HCT116 (cell line): ENCODE measurements at regions not wholly inside any gene's neighbourhood (a gene's known extent, or its start where the extent isn't known, plus 50 kb on each side); places are given as distances from the start of the nearest gene placed in this dataset.

Source experiments
- ATAC-seq: fragments of 200-7000 bp; cut with Tn5 transposase; 2 replicates; pipeline ENCODE4 v1.9.1; 2020; ENCODE audit warnings: mild to moderate bottlenecking, moderate library complexity
- BruUV-seq: library from RNA; stranded (reverse); fragments of 400-500 nt; replicated peaks from 2 replicates; lab custom pipeline; 2021; lab: Mats Ljungman, UMichigan
- CTCF ChIA-PET: fragments of 300-600 bp; sonication (Branson Sonifier 250); formaldehyde crosslinking; loops from one replicate; lab custom pipeline; 2021; ENCODE audit warnings: antibody characterized with exemption; lab: Charles Lee
- POLR2A ChIA-PET: fragments of 300-600, 350-600 bp; sonication (Branson Sonifier 250); formaldehyde crosslinking; loops from one replicate; lab custom pipeline; 2021; ENCODE audit warnings: antibody characterized with exemption; lab: Charles Lee
- RAD21 ChIA-PET, 2 experiments: fragments of 300-600 bp; sonication (Branson Sonifier 250); formaldehyde crosslinking; loops; one replicate each; lab custom pipeline; 2023; ENCODE audit warnings: low total read pairs in 2 of 2; ENCODE audit not compliant: uncharacterized antibody in 2 of 2, unreplicated experiment in 2 of 2, low non-redundant PET in 1 of 2; lab: Charles Lee
- DNase-seq: peaks from one replicate; pipeline ENCODE4 v3.0.0-alpha.2; 2010; ENCODE audit warnings: low read depth, low spot score
- H2AFZ ChIP-seq: fragments of 200-600 bp; shearing (Covaris generic), sonication (generic); 2 replicates; pipeline ENCODE4 v1.6.1; 2017; ENCODE audit warnings: low read depth, mixed run types, mixed read lengths, antibody characterized with exemption, low read length; ENCODE audit not compliant: poor library complexity, severe bottlenecking
- H3K27ac ChIP-seq: 2 replicates; pipeline ENCODE4 v1.5.1; 2012; ENCODE audit warnings: low read depth, low read length
- H3K27me3 ChIP-seq: fragments of 200-600 bp; sonication (generic); 2 replicates; pipeline ENCODE4 v1.6.1; 2016; ENCODE audit warnings: mixed run types, low read length, mixed read lengths; ENCODE audit not compliant: insufficient read depth
- H3K36me3 ChIP-seq, 2 experiments: fragments of 200-500 bp in 1 of 2; fragments of 200-600 bp in 1 of 2; sonication (Bioruptor generic) in 1 of 2; sonication (generic) in 1 of 2; 2 replicates each; pipeline versions ENCODE4 v1.5.1 to v1.6.1; 2014 to 2016; ENCODE audit warnings: low read length in 2 of 2, inconsistent platforms in 1 of 2, mixed read lengths in 1 of 2, mixed run types in 1 of 2; ENCODE audit not compliant: insufficient read depth in 2 of 2, control insufficient read depth in 1 of 2
- H3K4me1 ChIP-seq, 2 experiments: fragments of 200-600 bp in 1 of 2; sonication (generic) in 1 of 2; 2 replicates each; pipeline versions ENCODE4 v1.5.1 to v1.6.1; 2012 to 2017; ENCODE audit warnings: low read length in 2 of 2, inconsistent platforms in 1 of 2, mild to moderate bottlenecking in 1 of 2, mixed read lengths in 1 of 2, mixed run types in 1 of 2, moderate library complexity in 1 of 2; ENCODE audit not compliant: insufficient read depth in 2 of 2, control insufficient read depth in 1 of 2
- H3K4me2 ChIP-seq: fragments of 200-600 bp; sonication (generic); 2 replicates; pipeline ENCODE4 v1.6.1; 2017; ENCODE audit warnings: mixed run types, low read length, mixed read lengths
- H3K4me3 ChIP-seq, 2 experiments: fragments of 200-600 bp in 1 of 2; sonication (generic) in 1 of 2; replicated peaks in 1 of 2; 2 replicates each; pipeline ENCODE4 v1.5.1; 2011 to 2016; ENCODE audit warnings: low read length in 2 of 2, control low read depth in 1 of 2, low read depth in 1 of 2, mild to moderate bottlenecking in 1 of 2, mixed read lengths in 1 of 2, mixed run types in 1 of 2
- H3K79me2 ChIP-seq: fragments of 200-600 bp; sonication (generic); 2 replicates; pipeline ENCODE4 v1.6.1; 2017; ENCODE audit warnings: mild to moderate bottlenecking, mixed run types, low read length, moderate library complexity, mixed read lengths; ENCODE audit not compliant: insufficient read depth
- H3K9ac ChIP-seq: fragments of 200-600 bp; sonication (generic); 2 replicates; pipeline ENCODE4 v1.6.1; 2016; ENCODE audit warnings: low read length, mixed read lengths
- H3K9me2 ChIP-seq: fragments of 200-600 bp; sonication (generic), shearing (Covaris generic); 2 replicates; pipeline ENCODE4 v1.6.1; 2017; ENCODE audit warnings: mixed run types, mild to moderate bottlenecking, moderate library complexity; ENCODE audit not compliant: insufficient read depth
- H3K9me3 ChIP-seq, 2 experiments: fragments of 200-500 bp in 1 of 2; fragments of 200-600 bp in 1 of 2; sonication (Bioruptor generic) in 1 of 2; sonication (generic) in 1 of 2; 2 replicates each; pipeline ENCODE4 v1.6.1; 2014 to 2017; ENCODE audit warnings: low read length in 2 of 2, mixed read lengths in 2 of 2, inconsistent platforms in 1 of 2, low read depth in 1 of 2, mild to moderate bottlenecking in 1 of 2, mixed run types in 1 of 2, moderate library complexity in 1 of 2; ENCODE audit not compliant: control insufficient read depth in 1 of 2, insufficient read depth in 1 of 2
- H4K20me1 ChIP-seq: fragments of 200-600 bp; sonication (generic), shearing (Covaris generic); 2 replicates; pipeline ENCODE4 v1.6.1; 2017; ENCODE audit warnings: mixed run types, mild to moderate bottlenecking, moderate library complexity; ENCODE audit not compliant: insufficient read depth
- EGR1 ChIP-seq: IDR thresholded peaks from 2 replicates; pipeline ENCODE4 v1.6.1; 2012; ENCODE audit warnings: low read depth
- ELF1 ChIP-seq: IDR thresholded peaks from 2 replicates; pipeline ENCODE4 v1.6.1; 2012; ENCODE audit warnings: low read depth, borderline replicate concordance
- EZH2 ChIP-seq: fragments of 200-600 bp; sonication (generic); IDR thresholded peaks from 2 replicates; pipeline ENCODE4 v1.6.1; 2017; ENCODE audit warnings: antibody characterized with exemption, mixed run types
- EZH2phosphoT487 ChIP-seq: fragments of 200-600 bp; IDR thresholded peaks from 2 replicates; pipeline ENCODE4 v1.6.1; 2018; ENCODE audit warnings: antibody characterized with exemption, borderline replicate concordance
- FOSL1 ChIP-seq: IDR thresholded peaks from 2 replicates; pipeline ENCODE4 v1.6.1; 2012; ENCODE audit warnings: low read depth
- MAX ChIP-seq: IDR thresholded peaks from 2 replicates; pipeline ENCODE4 v1.6.1; 2012
- POLR2AphosphoS5 ChIP-seq: IDR thresholded peaks from 2 replicates; pipeline ENCODE4 v1.6.1; 2011; ENCODE audit warnings: mild to moderate bottlenecking, low read depth, low read length, moderate library complexity
- RAD21 ChIP-seq: IDR thresholded peaks from 2 replicates; pipeline ENCODE4 v1.6.1; 2012; ENCODE audit warnings: low read depth, mild to moderate bottlenecking
- SP1 ChIP-seq: IDR thresholded peaks from 2 replicates; pipeline ENCODE4 v1.6.1; 2012; ENCODE audit warnings: low read depth
- SRF ChIP-seq: IDR thresholded peaks from 2 replicates; pipeline ENCODE4 v1.6.1; 2012; ENCODE audit warnings: low read depth
- YY1 ChIP-seq: IDR thresholded peaks from 2 replicates; pipeline ENCODE4 v1.6.1; 2011; ENCODE audit warnings: low read length, low read depth, moderate library complexity, mild to moderate bottlenecking; ENCODE audit not compliant: insufficient replicate concordance; ENCODE audit errors: extremely low read depth
- ZNF274 ChIP-seq: fragments of 200-500 bp; sonication (Bioruptor generic); IDR thresholded peaks from 2 replicates; pipeline ENCODE4 v1.6.1; 2014; ENCODE audit warnings: mild to moderate bottlenecking, low read depth, low read length, inconsistent platforms
- intact Hi-C: fragments of 100-400 bp; cut with micrococcal nuclease; formaldehyde crosslinking; loops from 2 replicates; pipeline ENCODE4 v1.10.0; 2022
- TF ChIP-seq, protein P1 (sequence below): IDR thresholded peaks from 2 replicates; pipeline ENCODE4 v1.6.1; 2012; ENCODE audit warnings: low read depth
- TF ChIP-seq, protein P2 (sequence below): IDR thresholded peaks from 2 replicates; pipeline ENCODE4 v1.6.1; 2011; ENCODE audit warnings: mild to moderate bottlenecking, low read length, moderate library complexity; ENCODE audit not compliant: insufficient replicate concordance; ENCODE audit errors: extremely low read depth
- TF ChIP-seq, protein P3 (sequence below), 3 experiments: fragments of 200-600 bp in 1 of 3; sonication (generic) in 1 of 3; IDR thresholded peaks in 2 of 3; conservative IDR thresholded peaks in 1 of 3; 2 replicates each; pipeline ENCODE4 v1.5.1; 2012 to 2017; ENCODE audit warnings: low read depth in 2 of 3, low read length in 2 of 3, antibody characterized with exemption in 1 of 3, borderline replicate concordance in 1 of 3, control low read depth in 1 of 3, mild to moderate bottlenecking in 1 of 3, mixed read lengths in 1 of 3, mixed run types in 1 of 3, moderate library complexity in 1 of 3; ENCODE audit not compliant: insufficient read depth in 1 of 3

- intact Hi-C loops: no loop called here
Observed at GRCh38 chr6:134727081-134727480, 222.8 kb downstream of the ALDH8A1 start.

More at GRCh38 chr6:134727081-134727480, 222.8 kb downstream of the ALDH8A1 start:
- Histone ChIP-seq H4K20me1 (no peaks in the 10 kb centered on the region), H3K9me2 (no peaks in the 10 kb centered on the region), H3K9me3 (no peaks in the 10 kb centered on the region), H3K4me2 (no peak overlapping the region), H3K4me3 (no peak overlapping the region), H3K4me1 (no peaks in the 10 kb centered on the region), H3K36me3 (no peaks in the 10 kb centered on the region), H3K79me2 (no peaks in the 10 kb centered on the region), H3K9ac (no peak overlapping the region), H2AFZ (no peak overlapping the region), H3K27ac (no peak overlapping the region), H3K27me3 (no peaks in the 10 kb centered on the region)
- no TSS peak for BruUV-seq
- DNase-seq (no peak), ATAC-seq (no peak)
- RAD21 ChIA-PET: no interaction called here
- CTCF ChIA-PET: no interaction called here
- POLR2A ChIA-PET: no interaction called here
- no peak for TF ChIP-seq EGR1
- TF ChIP-seq SP1: no peak
- TF ChIP-seq, protein P1, sequence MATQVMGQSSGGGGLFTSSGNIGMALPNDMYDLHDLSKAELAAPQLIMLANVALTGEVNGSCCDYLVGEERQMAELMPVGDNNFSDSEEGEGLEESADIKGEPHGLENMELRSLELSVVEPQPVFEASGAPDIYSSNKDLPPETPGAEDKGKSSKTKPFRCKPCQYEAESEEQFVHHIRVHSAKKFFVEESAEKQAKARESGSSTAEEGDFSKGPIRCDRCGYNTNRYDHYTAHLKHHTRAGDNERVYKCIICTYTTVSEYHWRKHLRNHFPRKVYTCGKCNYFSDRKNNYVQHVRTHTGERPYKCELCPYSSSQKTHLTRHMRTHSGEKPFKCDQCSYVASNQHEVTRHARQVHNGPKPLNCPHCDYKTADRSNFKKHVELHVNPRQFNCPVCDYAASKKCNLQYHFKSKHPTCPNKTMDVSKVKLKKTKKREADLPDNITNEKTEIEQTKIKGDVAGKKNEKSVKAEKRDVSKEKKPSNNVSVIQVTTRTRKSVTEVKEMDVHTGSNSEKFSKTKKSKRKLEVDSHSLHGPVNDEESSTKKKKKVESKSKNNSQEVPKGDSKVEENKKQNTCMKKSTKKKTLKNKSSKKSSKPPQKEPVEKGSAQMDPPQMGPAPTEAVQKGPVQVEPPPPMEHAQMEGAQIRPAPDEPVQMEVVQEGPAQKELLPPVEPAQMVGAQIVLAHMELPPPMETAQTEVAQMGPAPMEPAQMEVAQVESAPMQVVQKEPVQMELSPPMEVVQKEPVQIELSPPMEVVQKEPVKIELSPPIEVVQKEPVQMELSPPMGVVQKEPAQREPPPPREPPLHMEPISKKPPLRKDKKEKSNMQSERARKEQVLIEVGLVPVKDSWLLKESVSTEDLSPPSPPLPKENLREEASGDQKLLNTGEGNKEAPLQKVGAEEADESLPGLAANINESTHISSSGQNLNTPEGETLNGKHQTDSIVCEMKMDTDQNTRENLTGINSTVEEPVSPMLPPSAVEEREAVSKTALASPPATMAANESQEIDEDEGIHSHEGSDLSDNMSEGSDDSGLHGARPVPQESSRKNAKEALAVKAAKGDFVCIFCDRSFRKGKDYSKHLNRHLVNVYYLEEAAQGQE: no peak
- TF ChIP-seq FOSL1: no peak
- TF ChIP-seq EZH2phosphoT487: no peak
- TF ChIP-seq, protein P2, sequence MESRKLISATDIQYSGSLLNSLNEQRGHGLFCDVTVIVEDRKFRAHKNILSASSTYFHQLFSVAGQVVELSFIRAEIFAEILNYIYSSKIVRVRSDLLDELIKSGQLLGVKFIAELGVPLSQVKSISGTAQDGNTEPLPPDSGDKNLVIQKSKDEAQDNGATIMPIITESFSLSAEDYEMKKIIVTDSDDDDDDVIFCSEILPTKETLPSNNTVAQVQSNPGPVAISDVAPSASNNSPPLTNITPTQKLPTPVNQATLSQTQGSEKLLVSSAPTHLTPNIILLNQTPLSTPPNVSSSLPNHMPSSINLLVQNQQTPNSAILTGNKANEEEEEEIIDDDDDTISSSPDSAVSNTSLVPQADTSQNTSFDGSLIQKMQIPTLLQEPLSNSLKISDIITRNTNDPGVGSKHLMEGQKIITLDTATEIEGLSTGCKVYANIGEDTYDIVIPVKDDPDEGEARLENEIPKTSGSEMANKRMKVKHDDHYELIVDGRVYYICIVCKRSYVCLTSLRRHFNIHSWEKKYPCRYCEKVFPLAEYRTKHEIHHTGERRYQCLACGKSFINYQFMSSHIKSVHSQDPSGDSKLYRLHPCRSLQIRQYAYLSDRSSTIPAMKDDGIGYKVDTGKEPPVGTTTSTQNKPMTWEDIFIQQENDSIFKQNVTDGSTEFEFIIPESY: no peak
- TF ChIP-seq, protein P3, sequence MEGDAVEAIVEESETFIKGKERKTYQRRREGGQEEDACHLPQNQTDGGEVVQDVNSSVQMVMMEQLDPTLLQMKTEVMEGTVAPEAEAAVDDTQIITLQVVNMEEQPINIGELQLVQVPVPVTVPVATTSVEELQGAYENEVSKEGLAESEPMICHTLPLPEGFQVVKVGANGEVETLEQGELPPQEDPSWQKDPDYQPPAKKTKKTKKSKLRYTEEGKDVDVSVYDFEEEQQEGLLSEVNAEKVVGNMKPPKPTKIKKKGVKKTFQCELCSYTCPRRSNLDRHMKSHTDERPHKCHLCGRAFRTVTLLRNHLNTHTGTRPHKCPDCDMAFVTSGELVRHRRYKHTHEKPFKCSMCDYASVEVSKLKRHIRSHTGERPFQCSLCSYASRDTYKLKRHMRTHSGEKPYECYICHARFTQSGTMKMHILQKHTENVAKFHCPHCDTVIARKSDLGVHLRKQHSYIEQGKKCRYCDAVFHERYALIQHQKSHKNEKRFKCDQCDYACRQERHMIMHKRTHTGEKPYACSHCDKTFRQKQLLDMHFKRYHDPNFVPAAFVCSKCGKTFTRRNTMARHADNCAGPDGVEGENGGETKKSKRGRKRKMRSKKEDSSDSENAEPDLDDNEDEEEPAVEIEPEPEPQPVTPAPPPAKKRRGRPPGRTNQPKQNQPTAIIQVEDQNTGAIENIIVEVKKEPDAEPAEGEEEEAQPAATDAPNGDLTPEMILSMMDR (IDR thresholded peaks at IDR 0.05 in 2 of 3, conservative IDR thresholded peaks at IDR 0.05 in 1 of 3; ENCODE audit: borderline replicate concordance in 1 of 3, insufficient read depth in 1 of 3, low read depth in 2 of 3, low read length in 2 of 3): no peak
- TF ChIP-seq EZH2: no peak
- no peak for TF ChIP-seq ZNF274
- no peak for TF ChIP-seq RAD21
- TF ChIP-seq ELF1: no peak
- TF ChIP-seq SRF: no peak
- TF ChIP-seq YY1: no peak
- TF ChIP-seq MAX: no peak
- no peak for TF ChIP-seq POLR2AphosphoS5
